Activated T-helper 1 cell treated with anti-CD3 and anti-CD28 coated beads, Interleukin-2, amount 50 U/mL, for 16 hours (primary cell): ENCODE measurements at regions not wholly inside any gene's neighbourhood (a gene's known extent, or its start where the extent isn't known, plus 50 kb on each side); places are given as distances from the start of the nearest gene placed in this dataset.
"Not testable (repeated sequence)": the region's sequence is repeated elsewhere in the genome, so short reads cannot be mapped to it uniquely, and the experiment has no call there.

Experiments
- DNase-seq, 2 donors: peaks; one replicate each; pipeline ENCODE4 v3.0.0-alpha.2; 2020; ENCODE audit warnings: low read depth in 1 of 2, low spot score in 1 of 2

GRCh38 chr5:39907267-39907951 is 482.6 kb upstream of the DAB2 start:
- DNase-seq, result not testable (repeated sequence)

- no peak for DNase-seq
Observed at GRCh38 chr5:39906146-39906545, 481.4 kb upstream of the DAB2 start.

- DNase-seq, result no peak
Observed at GRCh38 chr5:39905356-39905755, 480.6 kb upstream of the DAB2 start.

- DNase-seq, result no peak
Observed at GRCh38 chr5:39902626-39903025, 477.8 kb upstream of the DAB2 start.

- no peak for DNase-seq
Observed at GRCh38 chr5:39898731-39899130, 474.0 kb upstream of the DAB2 start.

GRCh38 chr5:39896706-39897105 is 471.9 kb upstream of the DAB2 start:
- DNase-seq, result no peak

- DNase-seq, result no peak
Observed at GRCh38 chr5:39896104-39896503, 471.3 kb upstream of the DAB2 start.

GRCh38 chr5:39892708-39893107 is 467.9 kb upstream of the DAB2 start:
- no peak for DNase-seq

GRCh38 chr5:39891376-39891775 is 466.6 kb upstream of the DAB2 start:
- DNase-seq, result no peak

GRCh38 chr5:39880985-39881384 is 456.2 kb upstream of the DAB2 start:
- DNase-seq, result no peak

GRCh38 chr5:39877479-39877878 is 452.7 kb upstream of the DAB2 start:
- DNase-seq, result no peak

GRCh38 chr5:39876146-39876545 is 451.4 kb upstream of the DAB2 start:
- DNase-seq, result no peak

GRCh38 chr5:39870137-39870536 is 445.4 kb upstream of the DAB2 start:
- DNase-seq, result no peak

- DNase-seq, result no peak
Observed at GRCh38 chr5:39869396-39869795, 444.6 kb upstream of the DAB2 start.

- DNase-seq, result no peak
Observed at GRCh38 chr5:39867923-39868322, 443.1 kb upstream of the DAB2 start.

GRCh38 chr5:39863926-39864552 is 439.3 kb upstream of the DAB2 start:
- DNase-seq, result no peak

- no peak for DNase-seq
Observed at GRCh38 chr5:39857041-39857440, 432.3 kb upstream of the DAB2 start.

- no peak for DNase-seq
Observed at GRCh38 chr5:39854771-39855410, 430.1 kb upstream of the DAB2 start.

GRCh38 chr5:39850291-39850690 is 425.5 kb upstream of the DAB2 start:
- DNase-seq, result no peak

- no peak for DNase-seq
Observed at GRCh38 chr5:39846144-39846543, 421.4 kb upstream of the DAB2 start.

GRCh38 chr5:39843767-39844166 is 419.0 kb upstream of the DAB2 start:
- no peak for DNase-seq

GRCh38 chr5:39835371-39835770 is 410.6 kb upstream of the DAB2 start:
- no peak for DNase-seq

GRCh38 chr5:39829441-39829840 is 404.7 kb upstream of the DAB2 start:
- DNase-seq, result no peak
